OCI-LY3 (cell line): ENCODE measurements at regions not wholly inside any gene's neighbourhood (a gene's known extent, or its start where the extent isn't known, plus 50 kb on each side); places are given as distances from the start of the nearest gene placed in this dataset.

Source experiments
- H2AFZ ChIP-seq: fragments of 200-600, 300-600 bp; shearing (Covaris generic); 2 replicates; pipeline ENCODE4 v1.6.0; 2014; ENCODE audit warnings: antibody characterized with exemption, low read depth, low read length
- H3K27ac ChIP-seq: fragments of 200-600, 300-600 bp; sonication (generic); 2 replicates; pipeline ENCODE4 v1.5.1; 2014; ENCODE audit warnings: mild to moderate bottlenecking, low read length, moderate library complexity, mixed read lengths
- H3K27me3 ChIP-seq: fragments of 200-600, 300-600 bp; sonication (generic); 2 replicates; pipeline ENCODE4 v1.6.1; 2014; ENCODE audit warnings: low read depth, low read length, mixed read lengths
- H3K36me3 ChIP-seq: fragments of 200-600, 300-600 bp; sonication (generic); replicated peaks from 2 replicates; pipeline ENCODE3; 2014; ENCODE audit warnings: low read depth, low read length, mixed read lengths
- H3K4me1 ChIP-seq: fragments of 300-600, 200-600 bp; sonication (generic); 2 replicates; pipeline ENCODE4 v1.6.1; 2014; ENCODE audit warnings: low read length, mixed read lengths
- H3K4me2 ChIP-seq: fragments of 200-600, 300-600 bp; sonication (generic); 2 replicates; pipeline ENCODE4 v1.6.1; 2014; ENCODE audit warnings: low read length, mixed read lengths
- H3K4me3 ChIP-seq: fragments of 300-600, 200-600 bp; sonication (generic); 2 replicates; pipeline ENCODE4 v1.5.1; 2014; ENCODE audit warnings: antibody characterized with exemption, mild to moderate bottlenecking, low read length, moderate library complexity
- H3K79me2 ChIP-seq: fragments of 300-600, 200-600 bp; shearing (Covaris generic); 2 replicates; pipeline ENCODE4 v1.6.1; 2014; ENCODE audit warnings: mild to moderate bottlenecking, low read length, mixed read lengths
- H3K9ac ChIP-seq: fragments of 300-600, 200-600 bp; shearing (Covaris generic); 2 replicates; pipeline ENCODE4 v1.6.0; 2014; ENCODE audit warnings: mild to moderate bottlenecking, low read length, moderate library complexity
- H3K9me3 ChIP-seq: fragments of 200-600, 300-600 bp; shearing (Covaris generic); 2 replicates; pipeline ENCODE4 v1.6.1; 2014; ENCODE audit warnings: low read length, mixed read lengths; ENCODE audit not compliant: insufficient read depth
- H4K20me1 ChIP-seq: fragments of 200-600, 300-600 bp; sonication (generic); 2 replicates; pipeline ENCODE4 v1.6.1; 2016; ENCODE audit warnings: low read length, mixed read lengths; ENCODE audit not compliant: insufficient read depth
- CTCF ChIP-seq: fragments of 200-600, 300-600 bp; sonication (generic); IDR thresholded peaks from 2 replicates; pipeline ENCODE4 v1.5.1; 2014; ENCODE audit warnings: antibody characterized with exemption, low read length, low read depth
- EZH2phosphoT487 ChIP-seq: fragments of 200-600 bp; shearing (Covaris generic); IDR thresholded peaks from 2 replicates; pipeline ENCODE4 v1.6.1; 2018; ENCODE audit warnings: antibody characterized with exemption, mixed run types, low read depth

- no peaks in the 10 kb centered on the region for H3K79me2 ChIP-seq
- no peaks in the 10 kb centered on the region for H3K9me3 ChIP-seq
- H3K27me3 ChIP-seq, result peaks cover 34% of the 10 kb centered on the region
- H2AFZ ChIP-seq, result no peak overlapping the region
- no peak overlapping the region for H3K27ac ChIP-seq
- H3K4me3 ChIP-seq, result no peak overlapping the region
- peaks cover 31% of the 10 kb centered on the region for H3K4me1 ChIP-seq
- no peak overlapping the region for H3K9ac ChIP-seq
- H3K4me2 ChIP-seq, result no peak overlapping the region
- TF ChIP-seq CTCF (no peak), EZH2phosphoT487 (no peak)
- H3K36me3 ChIP-seq, result no peaks in the 10 kb centered on the region
- H4K20me1 ChIP-seq, result no peaks in the 10 kb centered on the region
Measured at GRCh38 chr3:72680766-72681165, 167.5 kb downstream of the SHQ1 start.

GRCh38 chr3:72679540-72680198 is 168.6 kb downstream of the SHQ1 start:
- Histone ChIP-seq H3K79me2 (no peaks in the 10 kb centered on the region), H3K36me3 (no peaks in the 10 kb centered on the region), H3K9ac (no peak overlapping the region), H3K4me2 (no peak overlapping the region), H4K20me1 (no peaks in the 10 kb centered on the region), H3K27ac (no peak overlapping the region), H3K27me3 (peaks cover 34% of the 10 kb centered on the region), H3K4me1 (peaks cover 31% of the 10 kb centered on the region), H3K4me3 (no peak overlapping the region), H2AFZ (no peak overlapping the region), H3K9me3 (no peaks in the 10 kb centered on the region)
- TF ChIP-seq EZH2phosphoT487 (no peak), CTCF (no peak)

GRCh38 chr3:72678867-72679266 is 169.4 kb downstream of the SHQ1 start:
- Histone ChIP-seq H3K9me3 (no peaks in the 10 kb centered on the region), H3K27ac (no peak overlapping the region), H3K4me3 (no peak overlapping the region), H3K4me2 (no peak overlapping the region), H4K20me1 (no peaks in the 10 kb centered on the region), H3K36me3 (no peaks in the 10 kb centered on the region), H3K27me3 (peaks cover 34% of the 10 kb centered on the region), H2AFZ (no peak overlapping the region), H3K79me2 (no peaks in the 10 kb centered on the region), H3K4me1 (peaks cover 30% of the 10 kb centered on the region), H3K9ac (no peak overlapping the region)
- TF ChIP-seq EZH2phosphoT487 (no peak), CTCF (no peak)

GRCh38 chr3:72678380-72678779 is 169.9 kb downstream of the SHQ1 start:
- Histone ChIP-seq H3K27ac (no peak overlapping the region), H3K27me3 (peaks cover 34% of the 10 kb centered on the region), H3K9ac (no peak overlapping the region), H3K36me3 (no peaks in the 10 kb centered on the region), H3K4me3 (no peak overlapping the region), H3K79me2 (no peaks in the 10 kb centered on the region), H4K20me1 (no peaks in the 10 kb centered on the region), H3K9me3 (no peaks in the 10 kb centered on the region), H3K4me1 (peaks cover 28% of the 10 kb centered on the region), H2AFZ (no peak overlapping the region), H3K4me2 (no peak overlapping the region)
- TF ChIP-seq CTCF, result no peak
- no peak for TF ChIP-seq EZH2phosphoT487
